ENCODE measurements at regions not wholly inside any gene's neighbourhood (a gene's known extent, or its start where the extent isn't known, plus 50 kb on each side); places are given as distances from the start of the nearest gene placed in this dataset.

- TF ChIP-seq EZH2phosphoT487 (IDR thresholded peaks at IDR 0.05; ENCODE audit: low read depth, severe bottlenecking, unreplicated experiment) (no peak), CTCF (IDR thresholded peaks at IDR 0.05; ENCODE audit: poor library complexity) (no peak)
These were observed 162.2 kb upstream of the MEF2C start for GRCh38 chr5:89045216-89045615.
